ENCODE measurements at regions not wholly inside any gene's neighbourhood (a gene's known extent, or its start where the extent isn't known, plus 50 kb on each side); places are given as distances from the start of the nearest gene placed in this dataset.
"Not testable (repeated sequence)": the region's sequence is repeated elsewhere in the genome, so short reads cannot be mapped to it uniquely, and the experiment has no call there.

GRCh38 chr3:102037791-102038190 is 188.5 kb downstream of the NFKBIZ start:
- DNase-seq: no peak
- TF ChIP-seq EZH2phosphoT487 (IDR thresholded peaks at IDR 0.05; ENCODE audit: low read length) (no peak), EZH2 (optimal IDR thresholded peaks at IDR 0.05; ENCODE audit: low read depth, low read length) (no peak), CTCF (IDR thresholded peaks at IDR 0.05; ENCODE audit: low read length) (no peak)
- peak overlapping the region; percentile 42; the same call in 1 of the 2 replicates for H3K4me2 ChIP-seq (ENCODE audit: low read depth, low read length)
- H2AFZ ChIP-seq (ENCODE audit: low read length): 0 out of 2 replicates have a peak overlapping the region, but pooled peaks have one; percentile 15
- H3K9ac ChIP-seq (ENCODE audit: low read length): no peak overlapping the region
- H3K4me3 ChIP-seq (ENCODE audit: low read length): no peak overlapping the region
- H3K9me3 ChIP-seq (replicated peaks; ENCODE audit: insufficient read depth, low read length): no peaks in the 10 kb centered on the region
- H3K27me3 ChIP-seq (replicated peaks; ENCODE audit: insufficient read depth, low read length): no peaks in the 10 kb centered on the region
- H4K20me1 ChIP-seq (ENCODE audit: insufficient read depth, low read length): no peaks in the 10 kb centered on the region
- no peaks in the 10 kb centered on the region for H3K36me3 ChIP-seq (replicated peaks; ENCODE audit: insufficient read depth, low read length)
- H3K27ac ChIP-seq (ENCODE audit: low read length): peak overlapping the region; percentile 71; the same call in 1 of the 2 replicates
- peaks cover 9% of the 10 kb centered on the region; the same call in 1 of the 2 replicates for H3F3A ChIP-seq (ENCODE audit: insufficient read depth, low read length)
- H3K9me2 ChIP-seq (replicated peaks; ENCODE audit: insufficient read depth, low read length): no peaks in the 10 kb centered on the region
- peaks cover 17% of the 10 kb centered on the region for H3K4me1 ChIP-seq (ENCODE audit: low read length)
- no peaks in the 10 kb centered on the region for H3K79me2 ChIP-seq (ENCODE audit: low read length)

GRCh38 chr3:102038477-102039142 is 189.3 kb downstream of the NFKBIZ start:
- H3K4me3 ChIP-seq (ENCODE audit: low read length): peak overlapping the region; percentile 2; the same call in 1 of the 2 replicates

GRCh38 chr3:102040144-102040543 is 190.8 kb downstream of the NFKBIZ start:
- H3K4me1 ChIP-seq (ENCODE audit: low read length): peaks cover 17% of the 10 kb centered on the region
- not testable (repeated sequence) for H3K27ac ChIP-seq (ENCODE audit: low read length); DNase-seq; H3K27me3 ChIP-seq (replicated peaks; ENCODE audit: insufficient read depth, low read length); H3K4me3 ChIP-seq (ENCODE audit: low read length); H3K9me2 ChIP-seq (replicated peaks; ENCODE audit: insufficient read depth, low read length); H3K36me3 ChIP-seq (replicated peaks; ENCODE audit: insufficient read depth, low read length); H3F3A ChIP-seq (ENCODE audit: insufficient read depth, low read length); H3K4me2 ChIP-seq (ENCODE audit: low read depth, low read length); H3K9me3 ChIP-seq (replicated peaks; ENCODE audit: insufficient read depth, low read length); H2AFZ ChIP-seq (ENCODE audit: low read length); H3K9ac ChIP-seq (ENCODE audit: low read length); H4K20me1 ChIP-seq (ENCODE audit: insufficient read depth, low read length); H3K79me2 ChIP-seq (ENCODE audit: low read length)

More at GRCh38 chr3:102038477-102039142, 189.3 kb downstream of the NFKBIZ start:
- Histone ChIP-seq H3F3A (ENCODE audit: insufficient read depth, low read length) (peaks cover 9% of the 10 kb centered on the region; the same call in 1 of the 2 replicates), H4K20me1 (ENCODE audit: insufficient read depth, low read length) (no peaks in the 10 kb centered on the region), H3K36me3 (replicated peaks; ENCODE audit: insufficient read depth, low read length) (no peaks in the 10 kb centered on the region), H3K27ac (ENCODE audit: low read length) (peak overlapping the region; percentile 71), H3K4me2 (ENCODE audit: low read depth, low read length) (peak overlapping the region; percentile 42), H3K27me3 (replicated peaks; ENCODE audit: insufficient read depth, low read length) (no peaks in the 10 kb centered on the region), H3K79me2 (ENCODE audit: low read length) (no peaks in the 10 kb centered on the region), H3K9ac (ENCODE audit: low read length) (peak overlapping the region; percentile 6; the same call in 1 of the 2 replicates), H3K9me2 (replicated peaks; ENCODE audit: insufficient read depth, low read length) (no peaks in the 10 kb centered on the region), H3K4me1 (ENCODE audit: low read length) (peaks cover 17% of the 10 kb centered on the region), H2AFZ (ENCODE audit: low read length) (peak overlapping the region; percentile 12), H3K9me3 (replicated peaks; ENCODE audit: insufficient read depth, low read length) (no peaks in the 10 kb centered on the region)
- no peak for TF ChIP-seq EZH2phosphoT487 (IDR thresholded peaks at IDR 0.05; ENCODE audit: low read length)
- TF ChIP-seq CTCF (IDR thresholded peaks at IDR 0.05; ENCODE audit: low read length): no peak
- TF ChIP-seq EZH2 (optimal IDR thresholded peaks at IDR 0.05; ENCODE audit: low read depth, low read length): no peak
- peak; percentile 70 for DNase-seq

GRCh38 chr3:102053375-102053989 is 204.2 kb downstream of the NFKBIZ start:
- DNase-seq: no peak
- H3K9me2 ChIP-seq (replicated peaks; ENCODE audit: insufficient read depth, low read length): no peaks in the 10 kb centered on the region
- H3K79me2 ChIP-seq (ENCODE audit: low read length): no peaks in the 10 kb centered on the region
- no peaks in the 10 kb centered on the region for H3K27me3 ChIP-seq (replicated peaks; ENCODE audit: insufficient read depth, low read length)
- peaks cover 6% of the 10 kb centered on the region for H3K4me1 ChIP-seq (ENCODE audit: low read length)
- no peak overlapping the region for H3K4me3 ChIP-seq (ENCODE audit: low read length)
- H3K4me2 ChIP-seq (ENCODE audit: low read depth, low read length): no peak overlapping the region
- H4K20me1 ChIP-seq (ENCODE audit: insufficient read depth, low read length): no peaks in the 10 kb centered on the region
- no peak overlapping the region for H2AFZ ChIP-seq (ENCODE audit: low read length)
- TF ChIP-seq EZH2 (optimal IDR thresholded peaks at IDR 0.05; ENCODE audit: low read depth, low read length) (no peak), EZH2phosphoT487 (IDR thresholded peaks at IDR 0.05; ENCODE audit: low read length) (no peak), CTCF (IDR thresholded peaks at IDR 0.05; ENCODE audit: low read length) (no peak)
- no peaks in the 10 kb centered on the region for H3K9me3 ChIP-seq (replicated peaks; ENCODE audit: insufficient read depth, low read length)
- H3K27ac ChIP-seq (ENCODE audit: low read length): no peak overlapping the region
- no peaks in the 10 kb centered on the region for H3K36me3 ChIP-seq (replicated peaks; ENCODE audit: insufficient read depth, low read length)
- peaks cover 12% of the 10 kb centered on the region for H3F3A ChIP-seq (ENCODE audit: insufficient read depth, low read length)
- H3K9ac ChIP-seq (ENCODE audit: low read length): no peak overlapping the region

Measured in MM.1S (cell line).